Globus pallidus (tissue), 1 donor: ENCODE measurements at regions not wholly inside any gene's neighbourhood (a gene's known extent, or its start where the extent isn't known, plus 50 kb on each side); places are given as distances from the start of the nearest gene placed in this dataset.
"Not testable (repeated sequence)": the region's sequence is repeated elsewhere in the genome, so short reads cannot be mapped to it uniquely, and the experiment has no call there.

Experiments used
- DNase-seq: peaks from one replicate; pipeline ENCODE4 v3.0.0-alpha.2; 2015; ENCODE audit warnings: low spot score

DNA sequence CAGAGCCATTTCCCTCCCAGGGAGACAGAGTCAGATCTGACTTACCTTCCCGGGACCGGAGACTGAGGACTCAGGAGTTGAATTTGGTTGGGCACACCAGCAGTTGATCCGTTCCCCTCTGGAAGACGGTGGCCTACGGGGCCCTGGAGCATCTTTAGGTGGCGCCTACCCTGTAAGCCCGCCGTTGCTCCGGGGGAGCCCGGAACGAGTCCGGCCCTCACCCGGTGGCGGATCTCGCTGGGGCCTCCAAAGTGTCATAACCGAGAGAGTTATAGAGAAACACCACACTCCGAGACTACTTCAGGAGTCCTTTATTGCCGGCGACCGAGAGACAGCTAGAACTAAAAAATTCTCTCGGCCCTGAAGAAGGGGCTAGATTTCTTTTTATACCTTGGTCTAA lies 182.8 kb upstream of the MBL2 start:
- DNase-seq, result no peak

DNA sequence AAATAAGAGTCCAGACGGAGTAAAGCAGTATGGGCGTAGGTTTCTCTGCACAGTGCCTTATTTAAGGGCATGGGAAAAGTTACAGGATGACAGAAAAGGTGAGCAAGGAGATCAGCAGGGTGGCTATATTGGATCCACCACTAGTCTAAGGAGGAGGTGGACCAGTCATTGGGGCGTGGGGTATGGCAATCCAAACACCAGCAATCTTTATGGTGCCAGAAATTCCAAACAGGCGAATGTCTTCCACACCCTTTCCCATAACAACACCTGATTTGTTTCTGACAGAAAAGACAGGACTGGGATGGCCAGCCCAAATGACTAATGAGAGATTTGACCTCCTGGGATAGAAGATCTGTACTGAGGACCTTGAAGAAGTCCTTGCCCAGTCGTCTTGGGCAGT lies 181.8 kb upstream of the MBL2 start:
- DNase-seq, result no peak

DNA sequence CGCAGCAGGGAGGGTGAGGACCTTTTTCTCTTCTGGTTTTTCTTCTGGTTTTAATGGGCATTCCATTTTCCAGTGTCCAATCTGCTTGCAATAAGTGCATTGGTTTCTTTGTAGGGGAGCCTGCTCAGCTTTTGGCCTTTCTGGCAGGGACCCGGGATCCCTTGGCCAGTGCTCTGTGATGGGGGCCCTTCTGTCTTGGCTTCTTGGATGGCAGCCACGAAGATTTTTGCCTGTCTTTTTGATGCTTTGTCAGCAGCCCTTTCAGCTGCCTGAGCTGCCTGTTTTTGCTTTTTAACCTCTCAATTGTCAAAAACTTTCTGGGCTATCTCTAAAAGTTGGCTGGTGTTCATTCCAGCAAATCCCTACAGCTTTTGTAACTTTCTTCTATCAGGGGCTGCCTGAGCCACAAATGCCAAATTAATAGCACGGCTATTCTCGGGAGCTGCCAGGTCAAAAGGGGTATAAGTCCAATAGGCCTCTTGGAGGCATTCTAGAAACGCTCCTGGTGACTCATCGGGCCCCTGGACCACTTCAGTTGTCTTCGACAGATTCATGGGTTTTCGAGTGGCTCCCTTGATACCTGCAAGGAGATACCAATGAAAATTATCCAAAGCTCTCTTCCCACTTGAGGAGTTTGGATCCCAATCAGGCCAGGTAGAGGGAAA lies 179.9 kb upstream of the MBL2 start:
- no peak for DNase-seq

DNA sequence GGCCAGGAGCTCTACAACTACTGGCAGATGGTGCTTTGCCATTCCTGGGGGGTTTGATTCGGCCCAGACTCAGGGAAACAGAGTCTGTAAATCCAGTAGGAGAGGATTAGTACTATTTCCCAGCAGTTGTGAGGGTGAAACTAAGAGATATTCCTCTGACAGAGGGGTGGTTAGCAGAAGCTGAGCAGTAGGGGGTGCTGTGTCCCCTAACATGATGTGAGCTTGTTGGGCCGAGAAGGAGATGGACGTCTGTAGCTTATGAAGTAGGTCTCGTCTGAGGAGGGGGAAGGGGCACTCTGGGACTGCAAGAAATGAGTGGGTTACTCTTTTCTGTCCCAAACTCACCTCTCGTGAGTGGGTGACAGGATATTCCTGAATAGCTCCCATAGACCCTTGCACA lies 179.2 kb upstream of the MBL2 start:
- DNase-seq, result peak; percentile 24

DNA sequence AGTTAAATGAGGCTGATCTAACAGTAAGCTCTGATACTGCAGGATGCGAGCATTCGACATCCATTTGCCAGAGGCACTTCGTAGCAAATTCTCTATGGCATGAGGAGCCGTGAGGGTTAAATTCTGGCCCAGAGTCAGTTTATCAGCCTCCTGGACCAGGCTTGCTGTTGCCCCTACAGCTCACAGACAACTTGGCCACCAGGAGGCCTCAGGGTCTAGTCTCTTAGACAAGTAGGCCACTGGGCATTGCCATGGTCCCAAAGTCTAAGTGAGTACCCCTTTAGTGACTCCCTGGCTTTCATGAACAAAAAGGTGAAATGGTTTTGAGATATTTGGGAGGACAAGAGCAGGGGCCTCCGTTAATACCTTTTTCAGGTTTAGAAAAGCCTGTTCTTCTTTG lies 178.0 kb upstream of the MBL2 start:
- no peak for DNase-seq

DNA sequence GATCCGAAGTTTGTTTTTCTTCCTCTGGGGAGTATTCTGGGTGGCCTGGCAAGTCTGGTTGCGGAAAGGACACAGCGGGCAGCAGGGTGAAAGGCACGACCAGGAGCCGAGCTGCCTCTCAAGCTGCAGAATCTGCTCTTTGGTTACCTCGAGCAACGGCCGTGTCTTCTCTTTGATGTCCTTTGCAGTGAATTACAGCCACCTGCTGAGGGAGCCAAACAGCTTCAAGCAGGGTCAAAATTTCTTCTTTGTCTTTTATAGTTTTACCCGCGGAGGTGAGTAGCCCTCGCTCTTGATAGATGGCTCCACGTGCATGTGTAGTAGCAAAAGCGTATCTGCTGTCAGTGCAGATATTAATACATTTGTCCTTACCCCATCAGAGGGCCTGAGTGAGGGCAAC lies 177.3 kb upstream of the MBL2 start:
- no peak for DNase-seq

DNA sequence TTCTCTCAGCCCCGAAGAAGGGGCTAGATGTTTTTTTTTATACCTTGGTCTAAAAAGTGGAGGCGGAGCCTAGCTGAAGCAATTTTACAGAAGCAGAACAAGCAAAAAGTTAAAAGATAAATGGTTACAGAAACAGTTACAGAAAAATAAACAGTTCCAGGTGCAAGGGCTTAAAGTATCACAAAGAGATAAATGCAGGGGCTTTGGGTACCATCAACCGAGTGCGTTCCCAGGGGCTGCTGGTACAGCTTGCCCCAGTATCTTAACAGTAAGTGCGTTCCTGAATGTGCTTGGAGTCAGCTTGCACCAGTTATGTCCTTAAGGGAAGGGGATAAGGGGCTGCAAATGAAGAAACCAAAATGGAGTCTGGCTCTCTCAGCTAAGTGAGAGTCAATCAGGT lies 173.9 kb upstream of the MBL2 start:
- no peak for DNase-seq

DNA sequence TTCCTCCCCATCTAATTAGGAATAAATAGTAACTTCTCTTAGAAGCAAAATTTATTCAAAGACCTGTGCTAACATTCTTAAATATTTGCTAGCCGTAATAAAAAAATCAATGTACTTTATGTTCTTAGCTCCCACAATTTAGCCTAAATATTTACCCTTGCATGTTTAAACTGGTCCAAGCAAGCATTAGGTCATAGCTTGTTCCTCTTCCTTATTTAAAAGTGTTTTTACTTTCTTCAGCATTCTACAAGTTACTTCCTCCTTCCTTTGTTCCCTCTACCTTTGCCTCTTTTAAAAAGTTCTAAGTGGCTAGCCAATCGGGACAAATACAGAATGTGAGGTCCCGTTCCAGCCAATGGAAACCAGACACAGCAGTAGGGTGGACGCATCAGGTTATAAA lies 172.9 kb upstream of the MBL2 start:
- DNase-seq, result not testable (repeated sequence)

DNA sequence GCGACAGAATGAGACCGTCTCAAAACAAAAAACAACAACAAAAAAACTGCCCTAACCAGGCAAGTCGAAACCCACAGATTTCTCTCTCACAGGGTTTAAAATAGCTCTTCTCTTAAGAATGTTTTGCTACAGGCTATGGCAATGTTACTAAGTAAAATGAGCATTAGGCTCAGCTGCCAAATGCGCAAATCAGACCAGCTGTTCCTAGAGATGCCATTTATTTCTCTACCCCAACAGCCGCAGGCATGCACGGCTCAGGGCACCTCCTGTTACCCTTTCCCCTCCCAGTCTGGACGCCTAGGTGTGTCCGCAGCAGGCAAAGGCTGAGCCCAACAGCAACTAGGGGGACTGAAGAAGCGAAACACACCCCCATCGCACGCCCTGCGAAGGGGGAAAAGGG lies 168.3 kb upstream of the MBL2 start:
- no peak for DNase-seq

DNA sequence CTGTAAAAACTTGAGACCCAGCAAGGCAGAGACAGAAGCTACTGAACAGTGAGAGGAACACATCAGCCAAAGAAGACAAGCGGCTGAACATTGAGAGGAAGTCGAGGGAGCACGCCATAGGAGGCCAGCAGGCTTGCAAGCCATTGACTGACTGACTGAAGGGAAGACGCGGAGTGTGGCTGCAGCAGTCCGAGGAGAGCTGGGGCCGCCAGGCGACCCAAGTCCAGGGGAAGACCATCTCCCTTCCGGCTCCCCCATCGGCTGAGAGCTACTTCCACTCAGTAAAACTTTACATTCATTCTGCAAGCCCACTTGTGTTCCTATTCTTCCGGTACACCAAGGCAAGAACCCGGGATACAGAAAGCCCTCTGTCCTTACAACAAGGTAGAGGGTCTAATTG lies 167.3 kb upstream of the MBL2 start:
- DNase-seq, result no peak

DNA sequence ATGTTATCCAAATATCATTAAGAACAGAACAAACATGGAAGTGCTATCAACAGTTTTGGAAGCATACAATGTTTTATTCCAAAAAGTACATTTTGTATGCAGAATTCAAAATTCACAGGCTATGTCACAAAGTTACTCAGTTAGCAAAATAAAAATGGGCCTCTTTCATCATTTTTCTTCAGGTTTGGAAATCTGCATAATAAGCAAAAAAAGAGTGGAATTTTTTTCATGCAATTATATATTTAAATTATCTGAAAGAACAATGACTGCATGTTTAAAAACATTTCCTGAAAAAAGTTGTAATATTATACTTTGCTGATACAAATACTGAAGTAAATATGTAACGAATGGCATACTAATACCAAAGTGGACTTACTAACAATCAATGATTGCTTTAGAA lies 161.2 kb upstream of the MBL2 start:
- no peak for DNase-seq

DNA sequence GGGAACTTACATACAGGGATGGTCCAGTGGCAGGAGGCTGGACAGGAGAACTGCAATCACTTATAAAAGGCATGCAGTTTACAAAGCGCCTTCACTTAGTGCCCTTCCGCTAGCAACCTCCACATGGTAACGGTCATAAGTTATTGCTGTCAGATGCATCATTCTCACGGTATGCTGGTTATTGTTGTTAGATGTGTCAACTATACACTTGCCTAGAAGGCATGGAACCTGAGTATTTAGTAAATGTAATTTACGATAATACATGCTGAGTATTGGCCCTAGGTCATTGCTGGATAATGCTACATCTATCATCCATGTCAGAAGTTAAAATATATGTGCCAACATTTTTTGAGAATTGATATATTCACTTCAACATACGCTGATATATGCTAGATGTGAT lies 155.1 kb upstream of the MBL2 start:
- DNase-seq, result no peak

DNA sequence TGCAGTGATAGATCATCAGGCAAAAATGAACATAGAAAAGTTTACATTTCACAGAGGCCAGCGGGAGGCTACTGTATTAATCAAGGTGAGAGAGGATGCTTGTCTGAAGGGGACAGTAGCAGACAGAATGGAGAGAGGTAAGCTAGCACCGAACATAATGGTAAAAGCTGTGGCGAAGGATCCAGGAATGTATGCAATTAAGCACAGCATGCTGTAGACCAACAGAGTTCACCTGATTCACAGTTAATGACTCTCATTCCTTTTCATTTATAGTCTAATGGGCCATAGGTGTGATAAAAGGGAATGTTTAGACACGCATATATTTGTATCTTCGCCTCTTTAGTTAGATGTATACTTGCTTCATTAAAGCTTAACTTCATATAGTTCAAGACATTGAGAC lies 150.9 kb upstream of the MBL2 start:
- DNase-seq, result no peak

DNA sequence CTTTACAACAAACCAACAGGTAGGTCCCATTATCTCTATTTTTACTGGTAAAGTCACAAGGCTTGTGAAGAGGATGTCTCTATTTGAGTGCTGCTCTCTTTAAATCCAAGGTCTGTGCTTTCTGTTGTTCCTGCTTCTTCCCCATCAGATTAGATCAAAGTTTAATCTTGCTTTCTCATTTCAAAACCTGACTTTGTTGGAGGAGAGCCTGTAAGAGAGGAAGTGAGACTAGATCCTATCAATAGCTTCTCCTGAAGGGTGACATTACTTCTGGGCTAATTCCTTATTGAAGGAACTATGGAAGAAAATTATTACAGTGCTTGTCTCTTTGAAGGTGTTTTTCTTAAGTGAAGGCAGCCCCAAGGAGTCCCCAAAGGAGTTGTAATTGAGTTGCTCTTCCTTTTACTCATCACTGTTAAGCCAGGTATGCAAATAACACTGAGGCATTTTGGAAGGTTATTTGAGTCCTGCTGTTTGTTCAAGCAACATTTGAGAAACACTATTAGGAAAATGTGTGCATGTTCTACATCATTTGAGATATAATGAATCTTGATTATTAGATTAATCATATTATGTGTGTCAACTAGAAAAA lies 146.2 kb upstream of the MBL2 start:
- no peak for DNase-seq

DNA sequence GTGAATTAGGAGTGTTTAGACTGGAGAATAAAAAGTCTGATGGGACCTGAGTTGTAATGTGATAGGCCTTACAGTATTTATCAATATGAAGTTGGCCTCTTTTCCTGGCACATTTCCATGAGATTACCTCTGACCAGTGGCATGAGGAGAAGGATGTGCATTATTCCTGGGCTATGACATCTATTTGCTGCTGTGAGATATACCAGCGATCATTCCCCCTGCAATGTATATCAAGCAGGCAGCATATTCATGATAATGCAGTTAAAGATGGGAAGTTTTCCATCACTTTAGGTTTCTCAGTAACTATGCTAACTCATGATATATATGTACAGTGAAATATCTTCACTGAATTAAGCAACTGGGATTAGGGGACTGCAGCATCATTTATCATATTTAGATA lies 142.8 kb upstream of the MBL2 start:
- no peak for DNase-seq

DNA sequence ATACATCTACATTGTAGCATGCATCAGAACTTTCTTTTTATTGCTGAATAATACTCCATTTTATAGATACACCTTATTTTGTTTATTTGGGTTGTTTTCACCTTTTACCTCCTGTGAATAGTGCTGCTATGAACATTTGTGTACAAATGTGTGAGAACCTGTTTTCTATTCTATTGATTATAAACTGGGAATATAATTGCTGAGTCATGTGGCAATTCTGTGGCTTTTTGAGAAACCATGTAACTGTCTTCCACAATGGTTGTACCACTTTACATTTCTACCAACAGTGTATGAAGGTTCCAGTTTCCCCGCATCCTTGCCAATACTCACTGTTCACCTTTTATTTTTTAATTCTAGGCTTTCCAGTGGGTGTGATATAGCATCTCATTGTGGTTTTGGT lies 138.6 kb upstream of the MBL2 start:
- no peak for DNase-seq

DNA sequence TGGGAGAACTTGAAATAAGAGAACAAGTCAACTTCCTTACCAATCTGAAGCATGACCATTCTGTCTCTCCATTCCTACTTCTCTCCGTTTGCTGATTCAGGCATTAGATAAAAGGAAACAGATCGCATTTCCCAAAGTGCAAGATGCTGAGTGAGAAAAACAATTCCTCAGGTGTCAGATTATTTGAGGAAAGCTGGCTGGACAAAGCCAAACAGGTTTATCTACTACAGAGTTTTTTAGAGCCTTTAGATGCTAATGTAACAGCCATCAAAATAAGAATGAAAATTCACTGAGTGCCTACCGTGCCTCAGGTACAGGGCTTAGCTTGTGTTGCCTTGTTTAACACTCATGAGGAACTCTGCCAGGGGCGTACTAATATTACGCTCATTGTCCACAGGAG lies 135.9 kb upstream of the MBL2 start:
- DNase-seq, result no peak

DNA sequence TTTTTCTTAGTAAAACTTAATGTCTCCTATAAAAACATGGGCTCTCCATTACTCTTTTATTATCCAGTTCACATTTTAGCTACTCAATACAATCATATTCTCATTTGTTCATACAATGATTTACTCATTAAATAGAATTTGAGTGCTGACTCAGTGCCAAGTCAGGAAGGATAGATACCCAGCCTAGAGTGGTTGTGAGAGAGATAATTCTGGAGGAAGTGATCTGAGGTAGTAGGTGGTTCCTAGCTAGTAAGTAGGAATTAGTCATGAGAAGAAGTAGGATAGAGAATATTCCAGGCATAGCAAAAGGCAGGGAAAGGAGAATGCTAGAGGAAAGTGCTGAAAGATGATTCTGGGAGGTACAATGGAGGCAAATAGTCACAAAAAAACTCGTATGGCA lies 133.5 kb upstream of the MBL2 start:
- no peak for DNase-seq

DNA sequence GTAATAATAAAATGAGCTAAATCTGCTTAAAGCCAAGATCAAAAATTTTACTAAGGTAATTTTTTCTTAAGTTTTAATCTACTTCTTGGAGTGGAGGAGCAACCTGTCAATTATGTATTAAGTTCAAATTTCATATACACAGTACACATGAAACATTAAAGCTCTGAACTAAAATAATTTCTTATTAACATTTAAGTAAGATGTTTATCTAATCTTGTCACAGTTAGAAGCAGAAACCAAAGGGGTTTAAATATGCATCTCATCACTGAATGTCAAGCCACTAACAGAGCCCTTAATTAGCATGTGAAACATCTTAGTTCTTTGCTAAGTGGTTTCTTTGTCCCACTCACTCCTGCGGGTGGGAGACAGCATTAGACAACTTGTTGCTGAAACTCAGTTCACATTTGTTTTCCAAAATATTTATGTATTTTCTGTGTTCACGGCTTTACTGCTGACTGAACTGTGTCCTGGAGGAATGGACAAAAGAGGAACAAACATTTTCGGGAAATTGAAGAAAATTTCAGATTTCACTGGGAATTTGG lies 130.9 kb upstream of the MBL2 start:
- no peak for DNase-seq

DNA sequence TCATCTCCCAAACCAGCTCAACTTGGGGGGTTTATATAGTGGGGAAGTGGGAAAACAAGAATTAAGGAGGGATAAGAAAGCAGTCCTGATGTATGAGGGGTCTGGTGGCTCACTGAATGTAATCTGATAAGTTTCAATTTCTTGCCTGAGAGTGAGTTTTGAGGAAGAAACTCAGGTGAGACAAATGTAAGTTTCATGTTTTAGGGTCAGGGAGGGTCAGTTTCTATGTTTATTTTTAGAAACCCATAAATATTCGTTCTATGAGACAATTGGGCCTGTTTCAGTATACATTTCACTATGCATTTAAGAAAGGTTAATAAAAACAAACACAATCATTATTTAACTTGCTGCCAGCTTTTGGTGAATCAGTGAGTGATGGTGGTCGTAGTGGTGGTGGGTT lies 128.0 kb upstream of the MBL2 start:
- DNase-seq, result no peak

DNA sequence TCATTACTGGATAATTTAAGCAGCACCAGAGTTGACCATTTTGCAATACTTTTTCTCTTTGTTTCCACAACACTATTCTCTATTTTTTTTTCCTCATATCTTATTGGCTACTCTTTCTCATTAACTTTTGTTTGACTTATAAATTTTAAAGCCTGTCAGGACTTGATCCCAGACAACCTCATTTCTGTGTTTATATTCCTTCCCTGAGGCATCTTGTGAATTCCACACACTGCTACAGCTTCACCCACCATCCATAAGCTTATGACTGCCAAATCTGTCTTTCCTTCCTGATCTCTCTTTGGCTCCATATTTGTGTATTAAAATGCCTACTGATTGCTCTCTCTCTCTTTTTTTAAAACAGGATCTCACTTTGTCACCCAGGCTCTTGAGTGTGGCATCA lies 124.6 kb upstream of the MBL2 start:
- DNase-seq, result no peak

DNA sequence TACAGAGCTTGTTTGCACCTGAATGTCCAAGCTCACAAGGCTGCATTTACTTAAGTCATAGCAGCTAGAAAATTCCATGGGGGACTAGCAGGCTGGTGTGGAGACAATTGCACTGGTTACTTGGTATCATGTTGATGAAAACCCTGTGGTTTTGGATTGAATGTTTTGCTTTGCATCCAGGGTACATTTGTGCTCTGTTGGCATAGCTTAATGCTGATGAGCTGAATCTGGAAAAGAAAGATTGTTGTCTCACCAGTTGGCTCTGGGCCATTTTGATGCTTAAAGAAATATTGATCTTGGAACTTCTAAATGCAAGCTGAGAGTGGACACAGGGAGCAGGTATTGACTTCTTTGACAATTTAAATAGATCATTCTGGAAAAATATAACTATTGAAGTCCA lies 122.5 kb upstream of the MBL2 start:
- no peak for DNase-seq

DNA sequence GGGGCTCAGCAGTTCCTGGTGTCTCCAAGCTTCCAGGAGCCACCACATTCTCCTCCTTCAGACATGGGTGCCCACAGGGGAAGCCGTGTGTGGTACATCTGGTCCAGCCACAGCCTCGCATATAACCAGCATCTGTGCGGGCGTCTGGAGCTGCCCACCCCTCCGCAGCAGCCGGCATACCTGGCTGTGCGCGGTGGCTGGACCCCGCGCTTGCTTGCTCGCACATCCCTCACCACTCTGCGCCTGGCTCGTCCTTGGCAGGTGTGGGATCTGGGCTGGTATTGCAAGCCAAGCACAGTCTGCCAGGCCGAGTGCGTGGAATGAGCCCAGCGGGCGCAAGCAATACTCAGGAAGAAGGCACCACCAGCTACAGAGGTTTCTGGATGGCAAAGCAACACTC lies 117.7 kb upstream of the MBL2 start:
- DNase-seq, result no peak

DNA sequence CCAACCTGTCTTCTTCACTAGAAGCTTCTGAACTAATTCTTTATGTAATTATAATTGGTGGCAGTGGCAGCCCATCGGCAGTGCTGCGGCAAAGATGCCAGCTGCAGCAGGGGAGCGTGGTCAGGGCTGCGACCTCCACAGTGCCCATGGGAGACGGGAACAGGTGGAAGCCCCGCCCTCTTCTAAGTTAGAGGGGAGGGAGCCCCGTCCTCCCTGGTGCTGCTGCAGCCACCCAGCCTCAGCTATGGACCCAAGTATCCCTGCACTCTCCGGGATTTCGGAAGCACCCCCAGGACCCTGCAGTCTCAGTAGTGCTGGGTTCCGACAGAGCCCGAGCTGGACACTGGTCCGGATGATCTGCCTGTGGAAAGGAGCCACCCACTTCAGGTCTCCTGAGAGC lies 117.0 kb upstream of the MBL2 start:
- DNase-seq, result no peak
